SHP77 treated with DMSO at 0.1 percent for 48 hours (cell line): ENCODE measurements at regions not wholly inside any gene's neighbourhood (a gene's known extent, or its start where the extent isn't known, plus 50 kb on each side); places are given as distances from the start of the nearest gene placed in this dataset.
"Not testable (repeated sequence)": the region's sequence is repeated elsewhere in the genome, so short reads cannot be mapped to it uniquely, and the experiment has no call there.

Experiments
- DNase-seq: peaks from one replicate; lab custom pipeline; 2025; lab: John Stamatoyannopoulos, UW

- no peak for DNase-seq
Measured at GRCh38 chr1:244322791-244323521, 128.8 kb downstream of the ADSS2 start.

- DNase-seq, result no peak
Measured at GRCh38 chr1:244324176-244324883, 127.4 kb downstream of the ADSS2 start.

- no peak for DNase-seq
Measured at GRCh38 chr1:244325056-244325758, 126.5 kb downstream of the ADSS2 start.

- DNase-seq, result no peak
Measured at GRCh38 chr1:244326757-244327156, 125.0 kb downstream of the ADSS2 start.

GRCh38 chr1:244327533-244327932, 124.2 kb downstream of the ADSS2 start:
- no peak for DNase-seq

- DNase-seq, result no peak
Measured at GRCh38 chr1:244328476-244328875, 123.2 kb downstream of the ADSS2 start.

GRCh38 chr1:244329591-244330317, 122.0 kb downstream of the ADSS2 start:
- no peak for DNase-seq

GRCh38 chr1:244330318-244330625, 121.4 kb downstream of the ADSS2 start:
- no peak for DNase-seq

GRCh38 chr1:244332761-244333160, 118.9 kb downstream of the ADSS2 start:
- not testable (repeated sequence) for DNase-seq

- not testable (repeated sequence) for DNase-seq
Measured at GRCh38 chr1:244334315-244334714, 117.4 kb downstream of the ADSS2 start.

GRCh38 chr1:244334842-244335241, 116.9 kb downstream of the ADSS2 start:
- DNase-seq, result not testable (repeated sequence)

GRCh38 chr1:244335456-244335855, 116.3 kb downstream of the ADSS2 start:
- DNase-seq, result no peak

GRCh38 chr1:244336232-244336899, 115.3 kb downstream of the ADSS2 start:
- no peak for DNase-seq

GRCh38 chr1:244337839-244338238, 113.9 kb downstream of the ADSS2 start:
- DNase-seq, result no peak

GRCh38 chr1:244339073-244339692, 112.5 kb downstream of the ADSS2 start:
- no peak for DNase-seq

- no peak for DNase-seq
Measured at GRCh38 chr1:244339776-244340175, 111.9 kb downstream of the ADSS2 start.

- DNase-seq, result no peak
Measured at GRCh38 chr1:244340396-244340795, 111.3 kb downstream of the ADSS2 start.

GRCh38 chr1:244341455-244342450, 110.0 kb downstream of the ADSS2 start:
- DNase-seq, result peak; percentile 29

GRCh38 chr1:244344001-244344400, 107.7 kb downstream of the ADSS2 start:
- no peak for DNase-seq

GRCh38 chr1:244346972-244347618, 104.6 kb downstream of the ADSS2 start:
- DNase-seq, result no peak
